CD14-positive monocyte (primary cell): ENCODE measurements at regions not wholly inside any gene's neighbourhood (a gene's known extent, or its start where the extent isn't known, plus 50 kb on each side); places are given as distances from the start of the nearest gene placed in this dataset.

Source experiments
- DNase-seq, 3 donors: peaks; one replicate each; pipeline ENCODE4 v3.0.0-alpha.2; 2011 to 2022
- H2AFZ ChIP-seq: 2 replicates; pipeline ENCODE4 v1.6.0; 2012; ENCODE audit warnings: mild to moderate bottlenecking, low read depth, low read length, inconsistent platforms; ENCODE audit not compliant: insufficient read depth, poor library complexity, severe bottlenecking
- H3K27ac ChIP-seq, 2 donors: 1 replicate in 1 of 2; 2 replicates in 1 of 2; pipeline ENCODE4 v1.5.1; 2012 to 2013; ENCODE audit warnings: low read length in 2 of 2, control low read depth in 1 of 2, inconsistent platforms in 1 of 2, low read depth in 1 of 2, mild to moderate bottlenecking in 1 of 2
- H3K27me3 ChIP-seq, 2 donors: one replicate each; pipeline versions ENCODE4 v1.6.0 to v1.6.1; 2011 to 2013; ENCODE audit warnings: low read length in 2 of 2; ENCODE audit not compliant: control insufficient read depth in 2 of 2, insufficient read depth in 2 of 2
- H3K36me3 ChIP-seq, 2 donors: replicated peaks in 1 of 2; 1 replicate in 1 of 2; 2 replicates in 1 of 2; pipeline versions ENCODE4 v1.5.1 to v1.6.1; 2012 to 2013; ENCODE audit warnings: low read length in 2 of 2, control low read depth in 1 of 2, inconsistent platforms in 1 of 2, mild to moderate bottlenecking in 1 of 2; ENCODE audit not compliant: insufficient read depth in 2 of 2, control insufficient read depth in 1 of 2
- H3K4me1 ChIP-seq, 2 donors: 1 replicate in 1 of 2; 2 replicates in 1 of 2; pipeline versions ENCODE4 v1.5.1 to v1.6.1; 2012 to 2013; ENCODE audit warnings: low read length in 2 of 2, control low read depth in 1 of 2, inconsistent platforms in 1 of 2, mild to moderate bottlenecking in 1 of 2, moderate library complexity in 1 of 2; ENCODE audit not compliant: insufficient read depth in 2 of 2, control insufficient read depth in 1 of 2
- H3K4me2 ChIP-seq: replicated peaks from 2 replicates; pipeline ENCODE3; 2012; ENCODE audit warnings: low read length, moderate library complexity, mild to moderate bottlenecking; ENCODE audit not compliant: poor library complexity, severe bottlenecking; ENCODE audit errors: extremely low read depth
- H3K4me3 ChIP-seq, 3 experiments: fragments of 200-600 bp in 1 of 3; sonication (generic) in 1 of 3; replicated peaks in 1 of 3; 1 replicate in 2 of 3; 2 replicates in 1 of 3; pipeline ENCODE4 v1.5.1; 2011 to 2013; ENCODE audit warnings: low read length in 3 of 3, mild to moderate bottlenecking in 3 of 3, control low read depth in 2 of 3, low read depth in 2 of 3, inconsistent platforms in 1 of 3, moderate library complexity in 1 of 3
- H3K79me2 ChIP-seq: 2 replicates; pipeline ENCODE4 v1.6.0; 2012; ENCODE audit warnings: mild to moderate bottlenecking, control low read depth, inconsistent platforms, low read length, moderate library complexity; ENCODE audit not compliant: insufficient read depth
- H3K9ac ChIP-seq: 2 replicates; pipeline ENCODE4 v1.6.0; 2017; ENCODE audit warnings: low read length, mild to moderate bottlenecking; ENCODE audit not compliant: insufficient read depth, poor library complexity, severe bottlenecking
- H3K9me3 ChIP-seq, 2 donors: replicated peaks in 1 of 2; 1 replicate in 1 of 2; 2 replicates in 1 of 2; pipeline versions ENCODE4 v1.5.1 to v1.6.1; 2012 to 2013; ENCODE audit warnings: low read length in 2 of 2, control low read depth in 1 of 2; ENCODE audit not compliant: control insufficient read depth in 1 of 2, insufficient read depth in 1 of 2
- H4K20me1 ChIP-seq: 2 replicates; pipeline ENCODE4 v1.6.0; 2012; ENCODE audit warnings: mild to moderate bottlenecking, low read length, control low read depth, moderate library complexity; ENCODE audit not compliant: insufficient read depth
- H3K27ac Mint-ChIP-seq, 7 donors: one replicate each; pipeline ENCODE4 v1.8.0; 2020; ENCODE audit warnings: mild to moderate bottlenecking in 7 of 7, mixed read lengths in 7 of 7, moderate library complexity in 6 of 7, inconsistent platforms in 2 of 7
- H3K27me3 Mint-ChIP-seq, 3 donors: one replicate each; pipeline ENCODE4 v1.8.0; 2021 to 2022; ENCODE audit warnings: low read depth in 3 of 3, mild to moderate bottlenecking in 3 of 3, mixed read lengths in 3 of 3, moderate library complexity in 3 of 3, inconsistent platforms in 1 of 3
- H3K36me3 Mint-ChIP-seq, 2 donors: one replicate each; pipeline ENCODE4 v1.8.0; 2020; ENCODE audit warnings: mixed read lengths in 2 of 2, inconsistent platforms in 1 of 2, mild to moderate bottlenecking in 1 of 2
- H3K4me1 Mint-ChIP-seq: one replicate; pipeline ENCODE4 v1.8.0; 2020; ENCODE audit warnings: mild to moderate bottlenecking, mixed read lengths
- H3K4me3 Mint-ChIP-seq, 2 donors: one replicate each; pipeline ENCODE4 v1.8.0; 2020; ENCODE audit warnings: mild to moderate bottlenecking in 2 of 2, mixed read lengths in 2 of 2, moderate library complexity in 1 of 2
- H3K9me3 Mint-ChIP-seq, 7 donors: one replicate each; pipeline ENCODE4 v1.8.0; 2020 to 2022; ENCODE audit warnings: mixed read lengths in 7 of 7, mild to moderate bottlenecking in 6 of 7, moderate library complexity in 6 of 7, inconsistent platforms in 2 of 7
- CTCF ChIP-seq: fragments of 200-600 bp; IDR thresholded peaks from one replicate; pipeline ENCODE4 v1.8.0; 2022; ENCODE audit warnings: antibody characterized with exemption, mild to moderate bottlenecking
- WGBS: methylation state at CpG from one replicate; pipeline ENCODE4 v1.1.5; 2013; ENCODE audit warnings: missing lambda C conversion rate; ENCODE audit not compliant: insufficient coverage; 5-methylcytosine and 5-hydroxymethylcytosine counted together
- intact Hi-C, 2 donors: fragments of 100-400 bp; cut with micrococcal nuclease; formaldehyde crosslinking; loops; one replicate each; pipeline versions ENCODE4 v1.15.0 to v1.15.1; 2023

- Histone ChIP-seq H2AFZ (no peak overlapping the region), H3K4me2 (no peak overlapping the region), H3K9ac (no peak overlapping the region), H3K79me2 (no peaks in the 10 kb centered on the region), H3K4me1 (no peaks in the 10 kb centered on the region), H4K20me1 (no peaks in the 10 kb centered on the region), H3K36me3 (no peaks in the 10 kb centered on the region), H3K9me3 (peaks cover 10 to 17% of the 10 kb centered on the region in 2 donors), H3K27me3 (no peaks in the 10 kb centered on the region), H3K4me3 (no peak overlapping the region), H3K27ac (no peak overlapping the region)
- no peaks in the 10 kb centered on the region for H3K36me3 Mint-ChIP-seq
- peaks cover 0 to 1% (median 0%) of the 10 kb centered on the region in 3 donors for H3K27me3 Mint-ChIP-seq
- no peaks in the 10 kb centered on the region for H3K4me1 Mint-ChIP-seq
- no peak overlapping the region for H3K4me3 Mint-ChIP-seq
- H3K27ac Mint-ChIP-seq: no peak overlapping the region
- no peak for TF ChIP-seq CTCF
- 83% methylated on average over 1 of the region's 9 CpGs for whole genome bisulfite sequencing
- H3K9me3 Mint-ChIP-seq: peaks cover 3 to 14% (median 9%) of the 10 kb centered on the region in 7 donors
- no peak for DNase-seq
- intact Hi-C loops: no loop called here
Measured at GRCh38 chr17:53949473-53950090, 126.9 kb downstream of the KIF2B start.

- intact Hi-C loops: no loop called here
- H3K9me3 Mint-ChIP-seq: peaks cover 3 to 15% (median 10%) of the 10 kb centered on the region in 7 donors
Measured at GRCh38 chr17:53950207-53950857, 127.6 kb downstream of the KIF2B start.

More at GRCh38 chr17:53950207-53950857, 127.6 kb downstream of the KIF2B start:
- no peak overlapping the region for H2AFZ ChIP-seq
- H3K27me3 ChIP-seq: no peaks in the 10 kb centered on the region
- no peak for DNase-seq
- H3K79me2 ChIP-seq: no peaks in the 10 kb centered on the region
- Mint-ChIP-seq H3K27ac (no peak overlapping the region), H3K36me3 (no peaks in the 10 kb centered on the region), H3K4me1 (no peaks in the 10 kb centered on the region), H3K27me3 (peaks cover 0 to 1% (median 0%) of the 10 kb centered on the region in 3 donors), H3K4me3 (no peak overlapping the region)
- H3K36me3 ChIP-seq: no peaks in the 10 kb centered on the region
- no peak overlapping the region for H3K9ac ChIP-seq
- WGBS: 71% methylated on average over 3 of the region's 5 CpGs
- H3K4me2 ChIP-seq: no peak overlapping the region
- no peak overlapping the region for H3K4me3 ChIP-seq
- H3K4me1 ChIP-seq: no peaks in the 10 kb centered on the region
- no peaks in the 10 kb centered on the region for H4K20me1 ChIP-seq
- no peak overlapping the region for H3K27ac ChIP-seq
- H3K9me3 ChIP-seq: peaks cover 13 to 17% of the 10 kb centered on the region in 2 donors
- no peak for TF ChIP-seq CTCF
